NCI-H345 treated with DMSO at 0.1 percent for 48 hours (cell line): ENCODE measurements at regions not wholly inside any gene's neighbourhood (a gene's known extent, or its start where the extent isn't known, plus 50 kb on each side); places are given as distances from the start of the nearest gene placed in this dataset.
"Not testable (repeated sequence)": the region's sequence is repeated elsewhere in the genome, so short reads cannot be mapped to it uniquely, and the experiment has no call there.

Experiments
- DNase-seq: peaks from one replicate; lab custom pipeline; 2025; ENCODE audit not compliant: unreplicated experiment; lab: John Stamatoyannopoulos, UW

GRCh38 chr4:60930866-60931265 is 269.3 kb upstream of the ADGRL3 start:
- DNase-seq, result no peak

- peak; percentile 2 for DNase-seq
These were observed 265.4 kb upstream of the ADGRL3 start for GRCh38 chr4:60934566-60935295.

- no peak for DNase-seq
These were observed 261.9 kb upstream of the ADGRL3 start for GRCh38 chr4:60938181-60938580.

- no peak for DNase-seq
These were observed 261.5 kb upstream of the ADGRL3 start for GRCh38 chr4:60938621-60939020.

- no peak for DNase-seq
These were observed 256.1 kb upstream of the ADGRL3 start for GRCh38 chr4:60944060-60944459.

- DNase-seq, result no peak
These were observed 254.5 kb upstream of the ADGRL3 start for GRCh38 chr4:60945641-60946040.

- DNase-seq, result no peak
These were observed 252.1 kb upstream of the ADGRL3 start for GRCh38 chr4:60948008-60948407.

- DNase-seq, result no peak
These were observed 247.2 kb upstream of the ADGRL3 start for GRCh38 chr4:60952921-60953320.

- DNase-seq, result no peak
These were observed 246.3 kb upstream of the ADGRL3 start for GRCh38 chr4:60953826-60954225.

- DNase-seq, result no peak
These were observed 237.8 kb upstream of the ADGRL3 start for GRCh38 chr4:60962286-60962685.

- DNase-seq, result no peak
These were observed 218.6 kb upstream of the ADGRL3 start for GRCh38 chr4:60981534-60981933.

GRCh38 chr4:60989141-60989540 is 211.0 kb upstream of the ADGRL3 start:
- DNase-seq, result no peak

- no peak for DNase-seq
These were observed 208.1 kb upstream of the ADGRL3 start for GRCh38 chr4:60992037-60992436.

- no peak for DNase-seq
These were observed 196.8 kb upstream of the ADGRL3 start for GRCh38 chr4:61003301-61003700.

GRCh38 chr4:61004651-61005170 is 195.4 kb upstream of the ADGRL3 start:
- no peak for DNase-seq

GRCh38 chr4:61011051-61011450 is 189.1 kb upstream of the ADGRL3 start:
- no peak for DNase-seq

- not testable (repeated sequence) for DNase-seq
These were observed 188.2 kb upstream of the ADGRL3 start for GRCh38 chr4:61011936-61012335.

GRCh38 chr4:61024610-61025009 is 175.5 kb upstream of the ADGRL3 start:
- DNase-seq, result no peak

GRCh38 chr4:61027939-61028338 is 172.2 kb upstream of the ADGRL3 start:
- DNase-seq, result no peak

- no peak for DNase-seq
These were observed 163.9 kb upstream of the ADGRL3 start for GRCh38 chr4:61036071-61036684.

GRCh38 chr4:61041527-61041926 is 158.6 kb upstream of the ADGRL3 start:
- no peak for DNase-seq

GRCh38 chr4:61044837-61045236 is 155.3 kb upstream of the ADGRL3 start:
- no peak for DNase-seq

GRCh38 chr4:61049018-61049417 is 151.1 kb upstream of the ADGRL3 start:
- DNase-seq, result no peak
